ENCODE measurements at regions not wholly inside any gene's neighbourhood (a gene's known extent, or its start where the extent isn't known, plus 50 kb on each side); places are given as distances from the start of the nearest gene placed in this dataset.

GRCh38 chr1:234963904-234964702 lies 164.5 kb downstream of the TOMM20 start:
- Mint-ChIP-seq H3K27ac (peak overlapping the region; percentile 96), H3K9me3 (no peaks in the 10 kb centered on the region), H3K4me1 (ENCODE audit: low read depth) (peaks cover 73% of the 10 kb centered on the region), H3K27me3 (ENCODE audit: insufficient read depth) (no peaks in the 10 kb centered on the region; the same call in 1 of the 2 replicates), H3K4me3 (peak overlapping the region; percentile 2; the same call in 1 of the 2 replicates), H3K36me3 (ENCODE audit: low read depth) (no peaks in the 10 kb centered on the region)
- DNase-seq = no peak
- no peak for TF ChIP-seq CTCF (IDR thresholded peaks at IDR 0.05)

GRCh38 chr1:234963180-234963903 lies 165.3 kb downstream of the TOMM20 start:
- Mint-ChIP-seq H3K4me3 (peak overlapping the region; percentile 80), H3K27me3 (ENCODE audit: insufficient read depth) (no peaks in the 10 kb centered on the region; the same call in 1 of the 2 replicates), H3K9me3 (no peaks in the 10 kb centered on the region), H3K27ac (peak overlapping the region; percentile 96), H3K4me1 (ENCODE audit: low read depth) (peaks cover 70% of the 10 kb centered on the region), H3K36me3 (ENCODE audit: low read depth) (no peaks in the 10 kb centered on the region)
- TF ChIP-seq CTCF (IDR thresholded peaks at IDR 0.05) = no peak
- DNase-seq = peak; percentile 85

GRCh38 chr1:234962340-234962989 lies 166.2 kb downstream of the TOMM20 start:
- no peak for TF ChIP-seq CTCF (IDR thresholded peaks at IDR 0.05)
- peaks cover 74% of the 10 kb centered on the region for H3K4me1 Mint-ChIP-seq (ENCODE audit: low read depth)
- DNase-seq = peak; percentile 97
- H3K27me3 Mint-ChIP-seq (ENCODE audit: insufficient read depth) = no peaks in the 10 kb centered on the region; the same call in none of the 2 replicates
- peak overlapping the region; percentile 80 for H3K4me3 Mint-ChIP-seq
- H3K9me3 Mint-ChIP-seq = no peaks in the 10 kb centered on the region
- no peaks in the 10 kb centered on the region for H3K36me3 Mint-ChIP-seq (ENCODE audit: low read depth)
- peak overlapping the region; percentile 96 for H3K27ac Mint-ChIP-seq

- Mint-ChIP-seq H3K27ac (peak overlapping the region; percentile 96), H3K9me3 (no peaks in the 10 kb centered on the region), H3K4me3 (peak overlapping the region; percentile 80), H3K4me1 (ENCODE audit: low read depth) (peaks cover 81% of the 10 kb centered on the region), H3K36me3 (ENCODE audit: low read depth) (no peaks in the 10 kb centered on the region), H3K27me3 (ENCODE audit: insufficient read depth) (no peaks in the 10 kb centered on the region; the same call in none of the 2 replicates)
- peak; percentile 81 for DNase-seq
- no peak for TF ChIP-seq CTCF (IDR thresholded peaks at IDR 0.05)
Measured at GRCh38 chr1:234961456-234962339, 166.9 kb downstream of the TOMM20 start.
